ENCODE measurements at regions not wholly inside any gene's neighbourhood (a gene's known extent, or its start where the extent isn't known, plus 50 kb on each side); places are given as distances from the start of the nearest gene placed in this dataset.

DNA sequence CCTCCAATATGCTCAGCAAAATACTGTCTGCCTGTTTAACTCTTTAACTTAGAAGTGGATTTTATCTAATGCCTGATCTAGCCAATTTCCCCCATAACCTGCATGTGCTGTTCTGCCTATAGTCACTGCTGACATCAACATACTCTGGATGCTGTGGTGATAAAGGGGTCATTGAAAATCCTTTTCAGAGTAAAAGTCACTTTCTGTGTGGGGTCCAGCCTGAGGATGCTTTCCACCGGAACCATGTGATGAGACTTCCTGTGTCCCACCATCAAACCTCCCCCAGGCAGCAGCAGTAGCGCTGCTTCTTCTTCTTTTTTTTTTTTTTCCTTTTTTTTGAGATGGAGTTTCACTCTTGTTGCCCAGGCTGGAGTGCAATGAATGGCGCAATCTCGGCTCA lies 607.0 kb downstream of the BCL11B start:
- H2AFZ ChIP-seq: no peak overlapping the region
- H3K4me1 ChIP-seq (ENCODE audit: insufficient read depth): no peaks in the 10 kb centered on the region
- H3K27me3 ChIP-seq: no peaks in the 10 kb centered on the region
- H3K36me3 ChIP-seq (replicated peaks; ENCODE audit: insufficient read depth, low read depth): no peaks in the 10 kb centered on the region
- DNase-seq (ENCODE audit: low spot score): no peak
- no peak overlapping the region for H3K27ac ChIP-seq
- no peak overlapping the region for H3K4me3 ChIP-seq
- H3K9me3 ChIP-seq (ENCODE audit: low read depth): no peaks in the 10 kb centered on the region
- no peak overlapping the region for H3K4me2 ChIP-seq
- WGBS (ENCODE audit: low lambda C conversion rate, missing lambda C conversion rate): 60% methylated on average over 2 of the region's 4 CpGs
- no peaks in the 10 kb centered on the region for H3K79me2 ChIP-seq
- TF ChIP-seq, protein P1, sequence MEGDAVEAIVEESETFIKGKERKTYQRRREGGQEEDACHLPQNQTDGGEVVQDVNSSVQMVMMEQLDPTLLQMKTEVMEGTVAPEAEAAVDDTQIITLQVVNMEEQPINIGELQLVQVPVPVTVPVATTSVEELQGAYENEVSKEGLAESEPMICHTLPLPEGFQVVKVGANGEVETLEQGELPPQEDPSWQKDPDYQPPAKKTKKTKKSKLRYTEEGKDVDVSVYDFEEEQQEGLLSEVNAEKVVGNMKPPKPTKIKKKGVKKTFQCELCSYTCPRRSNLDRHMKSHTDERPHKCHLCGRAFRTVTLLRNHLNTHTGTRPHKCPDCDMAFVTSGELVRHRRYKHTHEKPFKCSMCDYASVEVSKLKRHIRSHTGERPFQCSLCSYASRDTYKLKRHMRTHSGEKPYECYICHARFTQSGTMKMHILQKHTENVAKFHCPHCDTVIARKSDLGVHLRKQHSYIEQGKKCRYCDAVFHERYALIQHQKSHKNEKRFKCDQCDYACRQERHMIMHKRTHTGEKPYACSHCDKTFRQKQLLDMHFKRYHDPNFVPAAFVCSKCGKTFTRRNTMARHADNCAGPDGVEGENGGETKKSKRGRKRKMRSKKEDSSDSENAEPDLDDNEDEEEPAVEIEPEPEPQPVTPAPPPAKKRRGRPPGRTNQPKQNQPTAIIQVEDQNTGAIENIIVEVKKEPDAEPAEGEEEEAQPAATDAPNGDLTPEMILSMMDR (IDR thresholded peaks at IDR 0.05; ENCODE audit: poor library complexity): no peak
- no peak for TF ChIP-seq EZH2 (IDR thresholded peaks at IDR 0.05; ENCODE audit: borderline replicate concordance)
- TF ChIP-seq EZH2phosphoT487 (IDR thresholded peaks at IDR 0.05; ENCODE audit: low read depth, severe bottlenecking, unreplicated experiment): no peak
- H4K20me1 ChIP-seq (ENCODE audit: insufficient read depth, poor library complexity, severe bottlenecking): no peaks in the 10 kb centered on the region
- H3K9me2 ChIP-seq (replicated peaks; ENCODE audit: insufficient read depth): no peaks in the 10 kb centered on the region

DNA sequence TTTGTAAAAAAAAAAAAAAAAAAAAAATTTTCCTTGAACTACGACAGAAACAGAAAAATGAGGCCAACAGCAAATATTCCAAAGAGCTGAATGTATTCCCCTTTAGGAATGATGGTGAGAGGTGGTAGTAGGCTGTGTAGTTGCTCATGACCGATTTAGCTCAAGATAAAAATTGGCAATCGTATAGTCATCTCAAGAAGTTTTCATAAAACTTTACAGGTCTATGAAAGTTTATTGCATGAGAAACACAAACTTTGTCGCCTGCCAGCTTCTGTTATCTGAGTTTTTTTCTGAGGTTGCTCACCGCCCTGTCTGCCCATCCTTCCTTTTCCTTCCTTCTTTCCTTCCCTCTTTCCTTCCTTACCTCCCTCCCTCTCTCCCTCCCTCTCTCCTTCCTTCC lies 605.5 kb downstream of the BCL11B start:
- TF ChIP-seq EZH2 (IDR thresholded peaks at IDR 0.05; ENCODE audit: borderline replicate concordance) (no peak), EZH2phosphoT487 (IDR thresholded peaks at IDR 0.05; ENCODE audit: low read depth, severe bottlenecking, unreplicated experiment) (no peak)
- TF ChIP-seq, protein P1 (IDR thresholded peaks at IDR 0.05; ENCODE audit: poor library complexity): no peak
- Histone ChIP-seq H3K4me2 (no peak overlapping the region), H3K4me1 (ENCODE audit: insufficient read depth) (no peaks in the 10 kb centered on the region), H3K9me2 (replicated peaks; ENCODE audit: insufficient read depth) (no peaks in the 10 kb centered on the region), H3K79me2 (no peaks in the 10 kb centered on the region), H2AFZ (no peak overlapping the region), H4K20me1 (ENCODE audit: insufficient read depth, poor library complexity, severe bottlenecking) (no peaks in the 10 kb centered on the region), H3K27me3 (no peaks in the 10 kb centered on the region), H3K27ac (no peak overlapping the region), H3K36me3 (replicated peaks; ENCODE audit: insufficient read depth, low read depth) (no peaks in the 10 kb centered on the region), H3K4me3 (no peak overlapping the region), H3K9me3 (ENCODE audit: low read depth) (no peaks in the 10 kb centered on the region)
- DNase-seq (ENCODE audit: low spot score): no peak
- 81% methylated on average over 5 of the region's 5 CpGs for WGBS (ENCODE audit: low lambda C conversion rate, missing lambda C conversion rate)

DNA sequence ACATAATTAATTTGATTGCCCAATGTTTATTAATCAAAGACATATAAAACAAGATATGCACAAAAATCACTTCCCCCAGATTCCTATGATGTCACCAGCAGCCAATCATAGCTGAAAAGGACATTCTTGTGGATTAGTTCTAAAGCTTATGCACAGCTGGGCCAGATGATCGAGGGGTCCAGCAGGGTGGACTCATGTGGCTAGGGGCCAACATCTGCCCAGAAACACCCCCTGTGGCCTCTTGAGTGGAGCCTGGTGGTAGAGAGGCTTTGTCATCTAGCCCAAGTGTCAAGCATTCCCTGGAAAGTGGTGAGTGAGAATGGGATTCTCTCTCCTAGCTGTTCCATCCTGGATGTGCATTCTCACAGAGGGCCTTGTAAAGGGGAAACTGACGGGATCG lies 590.0 kb downstream of the BCL11B start:
- Histone ChIP-seq H3K9me3 (ENCODE audit: low read depth) (no peaks in the 10 kb centered on the region), H3K27ac (no peak overlapping the region), H3K36me3 (replicated peaks; ENCODE audit: insufficient read depth, low read depth) (no peaks in the 10 kb centered on the region), H3K9me2 (replicated peaks; ENCODE audit: insufficient read depth) (no peaks in the 10 kb centered on the region), H4K20me1 (ENCODE audit: insufficient read depth, poor library complexity, severe bottlenecking) (no peaks in the 10 kb centered on the region), H3K79me2 (no peaks in the 10 kb centered on the region), H3K4me2 (no peak overlapping the region), H3K4me3 (no peak overlapping the region), H2AFZ (no peak overlapping the region), H3K27me3 (no peaks in the 10 kb centered on the region), H3K4me1 (ENCODE audit: insufficient read depth) (no peaks in the 10 kb centered on the region)
- TF ChIP-seq EZH2 (IDR thresholded peaks at IDR 0.05; ENCODE audit: borderline replicate concordance) (no peak), EZH2phosphoT487 (IDR thresholded peaks at IDR 0.05; ENCODE audit: low read depth, severe bottlenecking, unreplicated experiment) (no peak)
- TF ChIP-seq, protein P1 (IDR thresholded peaks at IDR 0.05; ENCODE audit: poor library complexity): no peak
- WGBS (ENCODE audit: low lambda C conversion rate, missing lambda C conversion rate): 88% methylated on average over 3 of the region's 3 CpGs
- no peak for DNase-seq (ENCODE audit: low spot score)

DNA sequence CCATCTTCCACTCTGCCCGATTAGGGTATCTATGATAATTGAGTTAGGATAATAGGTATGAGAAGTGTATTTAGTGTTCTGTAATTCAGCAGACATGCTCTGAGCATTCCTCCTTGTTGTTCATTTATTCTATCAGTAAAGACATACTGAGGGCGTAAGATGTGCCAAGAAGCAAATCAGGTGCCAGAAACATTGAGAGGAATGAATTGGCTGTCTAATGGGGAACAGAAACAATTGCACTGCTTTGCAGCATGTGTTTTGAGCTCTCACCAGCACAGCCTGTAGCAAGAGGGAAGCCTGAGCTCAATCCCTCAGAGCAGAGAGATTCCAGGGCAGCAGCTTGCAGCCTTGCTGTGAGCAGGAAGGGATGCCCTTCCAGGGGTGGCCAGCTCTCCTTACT lies 589.3 kb downstream of the BCL11B start:
- Histone ChIP-seq H3K27ac (no peak overlapping the region), H3K79me2 (no peaks in the 10 kb centered on the region), H3K4me3 (no peak overlapping the region), H3K4me2 (no peak overlapping the region), H2AFZ (no peak overlapping the region), H3K36me3 (replicated peaks; ENCODE audit: insufficient read depth, low read depth) (no peaks in the 10 kb centered on the region), H3K9me3 (ENCODE audit: low read depth) (no peaks in the 10 kb centered on the region), H3K4me1 (ENCODE audit: insufficient read depth) (no peaks in the 10 kb centered on the region), H4K20me1 (ENCODE audit: insufficient read depth, poor library complexity, severe bottlenecking) (no peaks in the 10 kb centered on the region), H3K9me2 (replicated peaks; ENCODE audit: insufficient read depth) (no peaks in the 10 kb centered on the region), H3K27me3 (no peaks in the 10 kb centered on the region)
- no peak for DNase-seq (ENCODE audit: low spot score)
- 81% methylated on average over 2 of the region's 2 CpGs for WGBS (ENCODE audit: low lambda C conversion rate, missing lambda C conversion rate)
- TF ChIP-seq EZH2phosphoT487 (IDR thresholded peaks at IDR 0.05; ENCODE audit: low read depth, severe bottlenecking, unreplicated experiment): no peak
- TF ChIP-seq, protein P1 (IDR thresholded peaks at IDR 0.05; ENCODE audit: poor library complexity): no peak
- no peak for TF ChIP-seq EZH2 (IDR thresholded peaks at IDR 0.05; ENCODE audit: borderline replicate concordance)
